SH-SY5Y (cell line): ENCODE measurements at regions not wholly inside any gene's neighbourhood (a gene's known extent, or its start where the extent isn't known, plus 50 kb on each side); places are given as distances from the start of the nearest gene placed in this dataset.

Source experiments
- GATA2 ChIP-seq: IDR thresholded peaks from 2 replicates; pipeline ENCODE4 v1.6.1; 2011; ENCODE audit warnings: mild to moderate bottlenecking, low read depth, low read length
- GATA3 ChIP-seq: IDR thresholded peaks from 2 replicates; pipeline ENCODE4 v1.6.1; 2011; ENCODE audit warnings: low read depth, mild to moderate bottlenecking, low read length, moderate library complexity

GRCh38 chr18:65278939-65279667 lies 471.7 kb upstream of the CDH7 start:
- TF ChIP-seq GATA2 (no peak), GATA3 (no peak)
